MM.1S (cell line): ENCODE measurements at regions not wholly inside any gene's neighbourhood (a gene's known extent, or its start where the extent isn't known, plus 50 kb on each side); places are given as distances from the start of the nearest gene placed in this dataset.

Experiments used
- DNase-seq: peaks from one replicate; pipeline ENCODE4 v3.0.0-alpha.2; 2015
- H2AFZ ChIP-seq: fragments of 300-600 bp; sonication (generic); 2 replicates; pipeline ENCODE4 v1.6.0; 2016; ENCODE audit warnings: antibody characterized with exemption, low read length
- H3F3A ChIP-seq: fragments of 300-600 bp; sonication (generic); 2 replicates; pipeline ENCODE4 v1.6.1; 2016; ENCODE audit warnings: mild to moderate bottlenecking, antibody characterized with exemption, low read length, moderate library complexity, mixed read lengths; ENCODE audit not compliant: insufficient read depth
- H3K27ac ChIP-seq: fragments of 300-600 bp; sonication (generic); 2 replicates; pipeline ENCODE4 v1.5.1; 2016; ENCODE audit warnings: mild to moderate bottlenecking, low read length
- H3K27me3 ChIP-seq: fragments of 300-600 bp; sonication (generic); replicated peaks from 2 replicates; pipeline ENCODE4 v1.6.0; 2016; ENCODE audit warnings: low read length; ENCODE audit not compliant: insufficient read depth
- H3K36me3 ChIP-seq: fragments of 300-600 bp; sonication (generic); replicated peaks from 2 replicates; pipeline ENCODE4 v1.6.1; 2016; ENCODE audit warnings: mild to moderate bottlenecking, low read length, mixed read lengths; ENCODE audit not compliant: insufficient read depth
- H3K4me1 ChIP-seq: fragments of 300-600 bp; sonication (generic); 2 replicates; pipeline ENCODE4 v1.6.1; 2016; ENCODE audit warnings: low read length, mixed read lengths
- H3K4me2 ChIP-seq: fragments of 300-600 bp; sonication (generic); 2 replicates; pipeline ENCODE4 v1.6.0; 2016; ENCODE audit warnings: low read depth, low read length
- H3K4me3 ChIP-seq: fragments of 300-600 bp; sonication (generic); 2 replicates; pipeline ENCODE4 v1.5.1; 2016; ENCODE audit warnings: low read length, mixed read lengths
- H3K79me2 ChIP-seq: fragments of 300-600 bp; sonication (generic); 2 replicates; pipeline ENCODE4 v1.6.1; 2016; ENCODE audit warnings: mixed run types, low read length, mixed read lengths
- H3K9ac ChIP-seq: fragments of 300-600 bp; sonication (generic); 2 replicates; pipeline ENCODE4 v1.6.1; 2016; ENCODE audit warnings: low read length, mixed read lengths
- H3K9me2 ChIP-seq: fragments of 300-600 bp; sonication (generic); replicated peaks from 2 replicates; pipeline ENCODE4 v1.6.1; 2016; ENCODE audit warnings: mild to moderate bottlenecking, low read length, mixed read lengths; ENCODE audit not compliant: insufficient read depth
- H3K9me3 ChIP-seq: fragments of 300-600 bp; sonication (generic); replicated peaks from 2 replicates; pipeline ENCODE4 v1.6.1; 2016; ENCODE audit warnings: mild to moderate bottlenecking, low read length, mixed read lengths; ENCODE audit not compliant: insufficient read depth
- H4K20me1 ChIP-seq: fragments of 300-600 bp; sonication (generic); 2 replicates; pipeline ENCODE4 v1.6.1; 2016; ENCODE audit warnings: mild to moderate bottlenecking, low read length, moderate library complexity, mixed read lengths; ENCODE audit not compliant: insufficient read depth
- CTCF ChIP-seq: fragments of 300-600 bp; sonication (generic); IDR thresholded peaks from 2 replicates; pipeline ENCODE4 v1.5.1; 2016; ENCODE audit warnings: antibody characterized with exemption, low read length, mixed read lengths
- EZH2 ChIP-seq: fragments of 300-600 bp; sonication (generic); optimal IDR thresholded peaks from 2 replicates; pipeline ENCODE3; 2017; ENCODE audit warnings: low read depth, mild to moderate bottlenecking, antibody characterized with exemption, low read length, mixed read lengths
- EZH2phosphoT487 ChIP-seq: fragments of 300-600 bp; sonication (generic); IDR thresholded peaks from 2 replicates; pipeline ENCODE4 v1.6.1; 2018; ENCODE audit warnings: antibody characterized with exemption, low read length

GRCh38 chr11:15905366-15906104, 450.8 kb downstream of the SOX6 start:
- H3K4me3 ChIP-seq = no peak overlapping the region
- H3F3A ChIP-seq = no peaks in the 10 kb centered on the region
- no peak overlapping the region for H3K4me2 ChIP-seq
- no peaks in the 10 kb centered on the region for H4K20me1 ChIP-seq
- DNase-seq = no peak
- no peaks in the 10 kb centered on the region for H3K9me3 ChIP-seq
- no peaks in the 10 kb centered on the region for H3K9me2 ChIP-seq
- no peaks in the 10 kb centered on the region for H3K27me3 ChIP-seq
- no peak overlapping the region for H2AFZ ChIP-seq
- no peaks in the 10 kb centered on the region for H3K36me3 ChIP-seq
- no peaks in the 10 kb centered on the region for H3K4me1 ChIP-seq
- TF ChIP-seq CTCF (no peak), EZH2 (no peak), EZH2phosphoT487 (no peak)
- no peak overlapping the region for H3K9ac ChIP-seq
- no peaks in the 10 kb centered on the region for H3K79me2 ChIP-seq
- H3K27ac ChIP-seq = no peak overlapping the region

GRCh38 chr11:15906481-15907035, 449.8 kb downstream of the SOX6 start:
- H4K20me1 ChIP-seq = no peaks in the 10 kb centered on the region
- no peak overlapping the region for H2AFZ ChIP-seq
- no peak overlapping the region for H3K27ac ChIP-seq
- no peaks in the 10 kb centered on the region for H3K36me3 ChIP-seq
- H3K4me3 ChIP-seq = no peak overlapping the region
- H3K9ac ChIP-seq = no peak overlapping the region
- H3K4me2 ChIP-seq = no peak overlapping the region
- H3K79me2 ChIP-seq = no peaks in the 10 kb centered on the region
- TF ChIP-seq EZH2phosphoT487 (no peak), EZH2 (no peak), CTCF (no peak)
- H3K9me3 ChIP-seq = no peaks in the 10 kb centered on the region
- H3K9me2 ChIP-seq = no peaks in the 10 kb centered on the region
- H3F3A ChIP-seq = no peaks in the 10 kb centered on the region
- no peaks in the 10 kb centered on the region for H3K4me1 ChIP-seq
- no peaks in the 10 kb centered on the region for H3K27me3 ChIP-seq
- no peak for DNase-seq

- Histone ChIP-seq H3K4me2 (no peak overlapping the region), H3K4me3 (no peak overlapping the region), H3K27ac (no peak overlapping the region), H4K20me1 (no peaks in the 10 kb centered on the region), H3K9me3 (no peaks in the 10 kb centered on the region), H3K4me1 (no peaks in the 10 kb centered on the region), H3K9me2 (no peaks in the 10 kb centered on the region), H3K27me3 (no peaks in the 10 kb centered on the region), H3K9ac (no peak overlapping the region), H3F3A (no peaks in the 10 kb centered on the region), H3K79me2 (no peaks in the 10 kb centered on the region), H2AFZ (no peak overlapping the region), H3K36me3 (no peaks in the 10 kb centered on the region)
- DNase-seq = no peak
- no peak for TF ChIP-seq EZH2
- TF ChIP-seq EZH2phosphoT487 = no peak
- TF ChIP-seq CTCF = no peak
These were observed 448.5 kb downstream of the SOX6 start for GRCh38 chr11:15907806-15908205.
